Thyroid gland (tissue), 4 donors: ENCODE measurements at regions not wholly inside any gene's neighbourhood (a gene's known extent, or its start where the extent isn't known, plus 50 kb on each side); places are given as distances from the start of the nearest gene placed in this dataset.

Experiments used
- POLR2A ChIP-seq, 2 donors: fragments of 450-650 bp; IDR thresholded peaks; one replicate each; pipeline ENCODE4 v1.6.1; 2017; ENCODE audit warnings: antibody characterized with exemption in 2 of 2, mild to moderate bottlenecking in 2 of 2, moderate library complexity in 1 of 2
- TF ChIP-seq, protein P1 (sequence below), 6 experiments: fragments of 200-600 bp in 3 of 6; fragments of 450-650 bp in 3 of 6; sonication (generic) in 3 of 6; IDR thresholded peaks; one replicate each; pipeline ENCODE4 v1.5.1; 2016 to 2019; ENCODE audit warnings: antibody characterized with exemption in 6 of 6, mild to moderate bottlenecking in 2 of 6, inconsistent platforms in 1 of 6, moderate library complexity in 1 of 6

GRCh38 chr21:31517664-31518414 is 141.7 kb upstream of the SOD1 start:
- TF ChIP-seq, protein P1, sequence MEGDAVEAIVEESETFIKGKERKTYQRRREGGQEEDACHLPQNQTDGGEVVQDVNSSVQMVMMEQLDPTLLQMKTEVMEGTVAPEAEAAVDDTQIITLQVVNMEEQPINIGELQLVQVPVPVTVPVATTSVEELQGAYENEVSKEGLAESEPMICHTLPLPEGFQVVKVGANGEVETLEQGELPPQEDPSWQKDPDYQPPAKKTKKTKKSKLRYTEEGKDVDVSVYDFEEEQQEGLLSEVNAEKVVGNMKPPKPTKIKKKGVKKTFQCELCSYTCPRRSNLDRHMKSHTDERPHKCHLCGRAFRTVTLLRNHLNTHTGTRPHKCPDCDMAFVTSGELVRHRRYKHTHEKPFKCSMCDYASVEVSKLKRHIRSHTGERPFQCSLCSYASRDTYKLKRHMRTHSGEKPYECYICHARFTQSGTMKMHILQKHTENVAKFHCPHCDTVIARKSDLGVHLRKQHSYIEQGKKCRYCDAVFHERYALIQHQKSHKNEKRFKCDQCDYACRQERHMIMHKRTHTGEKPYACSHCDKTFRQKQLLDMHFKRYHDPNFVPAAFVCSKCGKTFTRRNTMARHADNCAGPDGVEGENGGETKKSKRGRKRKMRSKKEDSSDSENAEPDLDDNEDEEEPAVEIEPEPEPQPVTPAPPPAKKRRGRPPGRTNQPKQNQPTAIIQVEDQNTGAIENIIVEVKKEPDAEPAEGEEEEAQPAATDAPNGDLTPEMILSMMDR (IDR thresholded peaks at IDR 0.05): no peak
- TF ChIP-seq POLR2A (IDR thresholded peaks at IDR 0.05): no peak
